ENCODE measurements at regions not wholly inside any gene's neighbourhood (a gene's known extent, or its start where the extent isn't known, plus 50 kb on each side); places are given as distances from the start of the nearest gene placed in this dataset.
A peak's percentile ranks its signal among the peaks of the same experiment; 100 is the strongest.

- DNase-seq (ENCODE audit: low spot score) = no peak
Observed at GRCh38 chr14:51512316-51512715, 139.4 kb upstream of the FRMD6 start.

DNA sequence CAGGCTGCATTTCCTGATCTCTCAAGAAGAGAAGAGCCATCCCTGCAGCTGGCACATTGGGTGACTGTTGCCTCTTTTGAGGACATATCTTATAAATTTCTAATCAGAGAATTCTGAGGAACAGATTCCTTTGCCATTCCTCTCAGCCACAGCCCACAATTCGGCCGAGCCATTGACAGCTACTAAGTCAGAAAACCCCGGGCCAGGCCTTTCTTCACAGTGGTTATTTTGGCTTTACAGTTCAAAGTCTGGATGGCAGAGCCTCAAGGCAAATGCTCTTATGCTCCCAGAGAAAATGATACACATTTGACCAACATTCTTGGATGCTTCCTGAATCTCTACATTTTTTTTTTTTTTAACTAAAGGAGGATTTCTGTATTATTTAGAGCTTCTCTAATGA is 138.4 kb upstream of the FRMD6 start:
- no peak for DNase-seq (ENCODE audit: low spot score)

GRCh38 chr14:51513933-51514332 is 137.8 kb upstream of the FRMD6 start:
- DNase-seq (ENCODE audit: low spot score) = no peak

GRCh38 chr14:51515611-51516010 is 136.1 kb upstream of the FRMD6 start:
- no peak for DNase-seq (ENCODE audit: low spot score)

GRCh38 chr14:51516706-51517395 is 134.9 kb upstream of the FRMD6 start:
- no peak for DNase-seq (ENCODE audit: low spot score)

DNA sequence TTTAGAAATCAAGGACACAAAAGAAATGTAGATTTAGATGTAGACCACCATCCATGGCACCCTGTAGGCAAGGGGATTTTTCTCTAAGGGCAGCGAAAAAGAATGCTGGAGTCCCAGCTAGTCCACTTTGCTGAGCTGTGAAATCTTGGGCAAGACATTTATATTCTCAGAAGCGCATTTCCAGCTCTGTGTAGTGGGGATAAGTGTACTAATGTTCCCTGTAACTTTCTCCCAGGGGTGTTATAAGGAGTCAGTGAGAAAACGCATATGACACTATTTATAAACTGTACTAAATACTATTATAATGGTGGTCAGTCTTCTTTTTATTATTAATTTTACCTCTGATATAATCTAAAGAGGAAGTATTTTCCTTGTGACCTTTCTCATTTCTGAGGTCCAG is 133.4 kb upstream of the FRMD6 start:
- no peak for DNase-seq (ENCODE audit: low spot score)

- DNase-seq (ENCODE audit: low spot score) = no peak
Observed at GRCh38 chr14:51518711-51519110, 133.0 kb upstream of the FRMD6 start.

DNA sequence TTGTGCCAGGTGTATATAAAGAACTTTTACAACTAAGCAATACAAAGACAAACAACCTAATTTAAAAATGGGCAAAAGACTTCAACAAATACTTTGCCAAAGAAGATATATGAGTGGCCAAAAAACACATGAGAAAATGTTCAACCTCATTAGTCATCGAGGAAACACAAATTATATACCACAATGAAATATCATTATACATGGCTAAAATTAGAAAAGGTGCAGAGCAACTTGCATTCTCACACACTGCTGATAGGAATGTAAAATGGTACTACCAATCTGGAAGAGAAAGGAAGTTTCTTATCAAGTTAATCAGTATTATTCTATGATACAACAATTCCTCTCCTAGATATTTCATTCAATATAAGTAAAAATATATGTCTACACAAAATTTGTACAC is 131.6 kb upstream of the FRMD6 start:
- no peak for DNase-seq (ENCODE audit: low spot score)

DNA sequence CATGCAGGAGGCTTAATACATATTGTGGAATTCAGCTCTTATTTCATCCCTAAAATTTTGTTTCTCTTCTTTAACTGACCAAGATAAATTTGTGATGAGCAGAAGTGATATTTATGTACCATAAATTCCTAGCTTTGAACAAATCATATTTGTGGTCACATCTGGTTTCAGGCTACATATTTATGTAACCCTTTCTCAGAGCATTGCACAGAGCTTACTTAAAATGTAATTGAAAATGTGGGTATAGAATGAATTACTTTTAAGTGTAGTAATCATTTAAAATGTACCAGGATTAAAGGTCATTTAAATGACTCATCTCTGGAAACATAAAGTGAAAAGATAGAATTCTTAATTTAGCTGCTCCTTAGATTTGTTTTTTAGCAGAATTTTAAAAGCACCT is 129.9 kb upstream of the FRMD6 start:
- peak; percentile 42 for DNase-seq (ENCODE audit: low spot score)

GRCh38 chr14:51523243-51523642 is 128.5 kb upstream of the FRMD6 start:
- no peak for DNase-seq (ENCODE audit: low spot score)

DNA sequence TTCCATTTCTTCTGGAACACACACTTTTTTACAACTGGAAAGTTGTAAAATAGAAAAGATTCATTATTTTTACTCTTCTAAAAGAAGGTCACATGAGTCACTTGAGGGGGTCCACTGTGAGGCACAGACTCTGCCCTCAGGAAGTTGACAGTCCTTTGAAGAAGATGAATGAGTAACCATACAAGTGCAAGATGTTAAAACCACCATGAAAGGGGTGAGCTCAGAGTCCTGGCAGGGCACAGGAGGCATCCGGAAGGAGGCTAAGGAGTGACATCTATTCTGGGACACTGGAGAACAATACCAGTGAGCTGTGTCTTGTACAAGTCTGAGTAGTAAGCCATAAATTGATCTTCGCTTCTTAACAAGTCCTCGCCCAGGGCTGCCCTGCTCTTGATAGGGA is 126.0 kb upstream of the FRMD6 start:
- DNase-seq (ENCODE audit: low spot score) = no peak

DNA sequence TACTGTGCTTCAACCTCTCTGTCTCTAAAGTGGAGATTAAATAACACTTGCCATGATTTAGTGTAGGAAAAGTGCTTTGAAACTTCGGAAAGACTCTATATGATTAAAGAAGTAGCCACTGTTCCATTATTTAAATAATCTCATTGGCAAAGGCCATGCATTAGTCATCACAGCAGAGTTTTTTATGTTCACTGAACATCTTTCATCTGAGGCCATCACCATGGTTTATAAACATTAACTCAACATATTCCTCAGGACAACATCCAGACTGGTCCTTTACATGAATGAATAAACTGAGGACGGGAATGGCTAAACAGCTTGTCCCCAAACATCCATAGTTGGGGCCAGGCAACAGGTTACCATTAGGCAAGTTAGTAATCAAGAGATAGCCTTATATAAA is 124.6 kb upstream of the FRMD6 start:
- DNase-seq (ENCODE audit: low spot score) = no peak

DNA sequence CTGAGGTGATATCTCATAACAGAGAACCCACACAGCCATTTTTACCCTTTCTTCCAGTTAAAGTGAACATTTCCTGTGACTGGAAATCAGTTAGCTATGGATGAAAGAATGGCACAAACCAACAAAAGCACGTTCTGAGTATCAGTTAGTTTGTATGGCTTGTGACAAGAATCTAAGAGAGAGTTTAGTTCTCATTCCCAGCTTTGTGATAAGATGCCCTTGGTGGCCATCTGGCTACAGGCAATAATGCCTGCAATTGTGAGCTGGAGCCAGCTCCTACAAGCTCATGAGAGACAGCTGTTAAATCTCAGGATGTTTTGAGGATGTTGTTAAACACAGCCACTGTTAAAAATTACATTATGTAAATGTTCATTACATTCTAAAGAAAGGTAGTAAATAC is 122.0 kb upstream of the FRMD6 start:
- no peak for DNase-seq (ENCODE audit: low spot score)

DNA sequence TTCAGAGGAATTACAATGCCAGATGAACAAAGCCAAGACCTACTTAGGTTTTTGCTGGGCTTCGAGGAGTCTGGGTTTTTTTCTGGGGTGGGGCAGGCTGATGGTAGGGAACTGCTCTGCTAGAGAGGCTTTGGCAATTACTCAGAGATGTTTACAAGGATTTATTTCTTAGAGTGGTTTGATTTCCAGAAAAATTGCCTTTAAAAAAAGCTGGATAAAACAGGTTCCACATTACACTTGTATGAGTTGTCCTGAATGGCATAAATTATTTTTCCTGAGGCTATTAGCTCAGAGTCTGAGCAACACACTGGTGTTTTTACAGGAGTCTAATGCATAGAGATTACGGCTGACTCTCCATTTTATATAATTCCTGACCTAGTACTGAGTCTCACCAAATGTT is 118.5 kb upstream of the FRMD6 start:
- DNase-seq (ENCODE audit: low spot score) = no peak

GRCh38 chr14:51533872-51534553 is 117.7 kb upstream of the FRMD6 start:
- DNase-seq (ENCODE audit: low spot score) = no peak

DNA sequence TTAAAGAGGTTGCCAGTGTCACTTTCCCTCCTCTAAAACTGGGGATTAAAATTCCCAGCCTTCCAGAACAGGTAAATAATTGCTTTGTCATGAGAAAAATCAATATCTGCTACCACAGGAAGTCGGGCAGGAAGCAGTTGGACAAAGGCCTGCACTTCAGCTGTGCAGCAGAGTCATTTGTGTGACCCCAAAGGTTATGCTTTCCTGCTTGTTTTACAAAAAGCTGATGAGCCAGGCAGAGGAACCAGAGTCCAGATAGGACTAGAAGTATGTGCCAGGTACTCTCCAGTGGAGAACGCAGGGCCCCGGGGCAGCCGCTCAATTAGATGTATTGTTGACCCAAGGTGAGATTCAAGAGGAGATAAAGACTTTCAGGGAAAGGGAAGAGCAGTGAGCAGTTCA is 117.1 kb upstream of the FRMD6 start:
- no peak for DNase-seq (ENCODE audit: low spot score)

DNA sequence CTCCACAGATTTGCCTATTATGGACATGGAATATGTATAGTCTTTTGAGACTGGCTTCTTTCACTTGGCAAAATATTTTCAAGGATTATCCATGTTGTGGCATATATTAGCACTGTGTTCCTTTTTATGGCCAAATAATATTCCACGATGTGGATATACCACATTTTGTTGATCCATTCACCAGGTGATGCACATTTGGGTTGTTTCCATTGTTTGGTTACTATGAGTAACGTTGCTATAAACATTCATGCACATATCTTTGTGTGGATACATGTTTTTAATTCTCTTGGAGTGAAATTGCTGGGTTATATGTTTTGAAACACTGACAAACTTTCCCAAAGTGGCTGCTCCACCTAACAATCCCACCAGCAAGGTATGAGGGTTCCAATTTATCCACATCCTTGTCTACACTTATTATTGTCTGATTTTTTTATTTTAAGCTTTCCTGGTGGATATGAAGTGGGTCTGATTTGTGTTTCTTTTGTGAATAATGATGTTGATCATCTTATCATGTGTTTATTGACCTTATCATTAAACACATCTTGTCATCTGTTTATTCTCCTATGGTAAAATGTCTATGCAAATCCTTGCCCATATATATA is 116.2 kb upstream of the FRMD6 start:
- no peak for DNase-seq (ENCODE audit: low spot score)

DNA sequence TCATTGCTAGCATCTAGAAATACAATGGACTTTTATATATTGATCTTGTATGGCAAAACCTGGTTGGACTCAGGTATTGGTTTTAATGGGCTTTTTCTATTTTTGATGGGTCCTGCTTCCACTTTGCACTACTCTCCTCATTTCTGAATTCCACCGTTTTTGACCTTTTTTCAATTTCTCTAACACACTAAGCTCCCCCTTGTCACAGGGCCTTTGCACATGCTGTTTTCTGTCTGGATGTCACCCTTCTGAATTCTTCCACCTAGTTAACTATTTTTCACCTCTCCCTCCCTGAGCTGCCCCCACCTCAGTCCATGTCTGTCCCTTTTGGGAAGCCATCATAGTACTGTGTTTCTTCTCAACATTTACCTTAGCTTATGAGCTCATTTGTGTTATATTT is 112.7 kb upstream of the FRMD6 start:
- no peak for DNase-seq (ENCODE audit: low spot score)

- DNase-seq (ENCODE audit: low spot score) = no peak
Observed at GRCh38 chr14:51539571-51540037, 112.1 kb upstream of the FRMD6 start.

- no peak for DNase-seq (ENCODE audit: low spot score)
Observed at GRCh38 chr14:51540364-51540763, 111.3 kb upstream of the FRMD6 start.

DNA sequence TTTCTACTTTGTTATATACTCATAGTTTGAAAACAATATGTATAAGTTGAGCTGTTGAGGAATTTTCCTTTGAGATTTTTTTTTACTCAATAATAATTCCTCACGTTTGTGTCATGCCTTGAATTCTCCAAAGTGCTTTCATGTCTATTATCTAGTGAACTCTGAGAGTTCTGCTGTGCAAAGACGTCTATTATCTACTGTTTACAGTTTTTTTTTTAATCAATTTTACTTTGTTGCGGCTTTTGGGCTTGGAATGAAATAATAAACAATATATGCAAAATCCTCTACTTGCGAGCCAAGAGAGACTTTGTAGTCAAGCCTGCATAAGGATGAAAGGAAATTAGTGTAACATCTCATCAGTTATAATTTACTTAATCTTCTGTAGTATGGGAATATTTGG is 107.2 kb upstream of the FRMD6 start:
- no peak for DNase-seq (ENCODE audit: low spot score)

- DNase-seq (ENCODE audit: low spot score) = no peak
Observed at GRCh38 chr14:51544901-51545300, 106.8 kb upstream of the FRMD6 start.

DNA sequence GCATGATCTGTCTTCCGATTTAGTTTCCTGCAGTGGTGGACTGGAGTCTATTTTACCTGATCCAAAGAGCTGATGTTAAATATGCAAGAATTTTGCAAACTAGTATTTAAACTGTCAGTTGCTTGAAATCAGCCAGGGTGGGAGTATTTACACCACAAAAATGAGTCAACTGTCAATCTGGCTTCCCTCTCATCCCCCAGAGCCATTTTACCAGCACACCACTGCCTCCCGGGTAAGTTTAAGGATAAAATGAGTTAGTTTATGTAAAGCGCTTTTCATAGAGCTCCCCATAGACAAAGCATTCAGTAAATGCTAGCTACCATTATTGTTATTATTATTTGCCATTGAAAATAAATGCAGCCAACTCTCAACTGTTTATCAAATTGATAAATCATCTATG is 106.3 kb upstream of the FRMD6 start:
- DNase-seq (ENCODE audit: low spot score) = no peak
